ENCODE measurements at regions not wholly inside any gene's neighbourhood (a gene's known extent, or its start where the extent isn't known, plus 50 kb on each side); places are given as distances from the start of the nearest gene placed in this dataset.
"Not testable (repeated sequence)": the region's sequence is repeated elsewhere in the genome, so short reads cannot be mapped to it uniquely, and the experiment has no call there.

- TF ChIP-seq CTCF (IDR thresholded peaks at IDR 0.05), result no peak
- TF ChIP-seq ZFX (IDR thresholded peaks at IDR 0.05; ENCODE audit: borderline replicate concordance), result no peak
These were observed 427.6 kb downstream of the IRX1 start for GRCh38 chr5:4023091-4023752.

GRCh38 chr5:4023753-4024335 lies 428.2 kb downstream of the IRX1 start:
- no peak overlapping the region for H3K27ac ChIP-seq
- TF ChIP-seq ZFX (IDR thresholded peaks at IDR 0.05; ENCODE audit: borderline replicate concordance), result no peak
- TF ChIP-seq CTCF (IDR thresholded peaks at IDR 0.05), result no peak

More at GRCh38 chr5:4023091-4023752, 427.6 kb downstream of the IRX1 start:
- H3K27ac ChIP-seq, result no peak overlapping the region

- no peak overlapping the region for H3K27ac ChIP-seq
- TF ChIP-seq CTCF (IDR thresholded peaks at IDR 0.05), result no peak
- TF ChIP-seq ZFX (IDR thresholded peaks at IDR 0.05; ENCODE audit: borderline replicate concordance), result no peak
These were observed 431.6 kb downstream of the IRX1 start for GRCh38 chr5:4027088-4027734.

- TF ChIP-seq ZFX (IDR thresholded peaks at IDR 0.05; ENCODE audit: borderline replicate concordance), result no peak
- TF ChIP-seq CTCF (IDR thresholded peaks at IDR 0.05), result no peak
- H3K27ac ChIP-seq, result no peak overlapping the region
These were observed 432.8 kb downstream of the IRX1 start for GRCh38 chr5:4028384-4028783.

GRCh38 chr5:4033546-4033945 lies 437.9 kb downstream of the IRX1 start:
- not testable (repeated sequence) for H3K27ac ChIP-seq

- no peak overlapping the region for H3K27ac ChIP-seq
- TF ChIP-seq ZFX (IDR thresholded peaks at IDR 0.05; ENCODE audit: borderline replicate concordance), result no peak
These were observed 441.2 kb downstream of the IRX1 start for GRCh38 chr5:4036861-4037260.

GRCh38 chr5:4038994-4039393 lies 443.4 kb downstream of the IRX1 start:
- TF ChIP-seq ZFX (IDR thresholded peaks at IDR 0.05; ENCODE audit: borderline replicate concordance) (no peak), CTCF (IDR thresholded peaks at IDR 0.05) (no peak)
- no peak overlapping the region for H3K27ac ChIP-seq

- H3K27ac ChIP-seq, result no peak overlapping the region
- TF ChIP-seq CTCF (IDR thresholded peaks at IDR 0.05) (no peak), ZFX (IDR thresholded peaks at IDR 0.05; ENCODE audit: borderline replicate concordance) (no peak)
These were observed 446.7 kb downstream of the IRX1 start for GRCh38 chr5:4042311-4042710.

All from 22Rv1 (cell line).